HL-60 (cell line): ENCODE measurements at regions not wholly inside any gene's neighbourhood (a gene's known extent, or its start where the extent isn't known, plus 50 kb on each side); places are given as distances from the start of the nearest gene placed in this dataset.
"Not testable (repeated sequence)": the region's sequence is repeated elsewhere in the genome, so short reads cannot be mapped to it uniquely, and the experiment has no call there.

ENCODE experiments used
- DNase-seq, 2 experiments: peaks; one replicate each; pipeline ENCODE4 v3.0.0-alpha.2; 2010 to 2020; ENCODE audit warnings: low read depth in 1 of 2, low spot score in 1 of 2
- H3K27ac ChIP-seq: fragments of 250-450 bp; sonication (Bioruptor Pico); replicated peaks from 2 replicates; pipeline ENCODE4 v1.5.1; 2020; ENCODE audit warnings: mild to moderate bottlenecking, moderate library complexity
- H3K27me3 ChIP-seq: fragments of 250-450 bp; sonication (Bioruptor Pico); 2 replicates; pipeline ENCODE4 v1.5.1; 2021; ENCODE audit warnings: mild to moderate bottlenecking, moderate library complexity; ENCODE audit not compliant: insufficient read depth, poor library complexity, severe bottlenecking
- H3K4me3 ChIP-seq: replicated peaks from 2 replicates; pipeline ENCODE4 v1.5.1; 2011; ENCODE audit warnings: mild to moderate bottlenecking, control low read depth, low read length; ENCODE audit not compliant: insufficient read depth
- CTCF ChIP-seq: IDR thresholded peaks from one replicate; pipeline ENCODE4 v1.5.1; 2011; ENCODE audit warnings: low read length, control low read depth, inconsistent platforms; ENCODE audit not compliant: insufficient read depth
- GABPA ChIP-seq: IDR thresholded peaks from 2 replicates; pipeline ENCODE4 v1.6.1; 2012; ENCODE audit warnings: low read depth
- POLR2AphosphoS5 ChIP-seq: IDR thresholded peaks from 2 replicates; pipeline ENCODE4 v1.6.1; 2012; ENCODE audit warnings: low read depth
- REST ChIP-seq: IDR thresholded peaks from 2 replicates; pipeline ENCODE4 v1.6.1; 2012; ENCODE audit warnings: low read depth; ENCODE audit not compliant: insufficient replicate concordance
- SPI1 ChIP-seq: IDR thresholded peaks from 2 replicates; pipeline ENCODE4 v1.6.1; 2012; ENCODE audit warnings: low read depth, mild to moderate bottlenecking, borderline replicate concordance

GRCh38 chr3:26090589-26090988, 300.7 kb downstream of the OXSM start:
- Histone ChIP-seq H3K27ac (no peak overlapping the region), H3K4me3 (no peak overlapping the region), H3K27me3 (no peaks in the 10 kb centered on the region)
- TF ChIP-seq REST, result no peak
- TF ChIP-seq CTCF, result no peak
- TF ChIP-seq POLR2AphosphoS5, result no peak
- no peak for TF ChIP-seq SPI1
- no peak for TF ChIP-seq GABPA
- DNase-seq, result no peak

GRCh38 chr3:26091096-26091495, 301.2 kb downstream of the OXSM start:
- no peak overlapping the region for H3K4me3 ChIP-seq
- no peak for DNase-seq
- H3K27me3 ChIP-seq, result no peaks in the 10 kb centered on the region
- TF ChIP-seq POLR2AphosphoS5, result no peak
- no peak for TF ChIP-seq SPI1
- no peak for TF ChIP-seq GABPA
- no peak for TF ChIP-seq REST
- no peak for TF ChIP-seq CTCF
- H3K27ac ChIP-seq, result no peak overlapping the region

GRCh38 chr3:26091626-26092025, 301.7 kb downstream of the OXSM start:
- no peaks in the 10 kb centered on the region for H3K27me3 ChIP-seq
- DNase-seq, result no peak
- TF ChIP-seq GABPA (no peak), SPI1 (no peak), CTCF (no peak), POLR2AphosphoS5 (no peak), REST (no peak)
- no peak overlapping the region for H3K4me3 ChIP-seq
- H3K27ac ChIP-seq, result no peak overlapping the region

- not testable (repeated sequence) for H3K4me3 ChIP-seq, DNase-seq, H3K27ac ChIP-seq, H3K27me3 ChIP-seq
These were observed 307.2 kb downstream of the OXSM start for GRCh38 chr3:26097111-26097510.
